GM23248 (cell line): ENCODE measurements at regions not wholly inside any gene's neighbourhood (a gene's known extent, or its start where the extent isn't known, plus 50 kb on each side); places are given as distances from the start of the nearest gene placed in this dataset.

Experiments
- EZH2 ChIP-seq: fragments of 200-600 bp; sonication (generic); IDR thresholded peaks from 2 replicates; pipeline ENCODE4 v1.6.1; 2018; ENCODE audit warnings: antibody characterized with exemption, mild to moderate bottlenecking; ENCODE audit not compliant: insufficient read depth, poor library complexity, severe bottlenecking
- EZH2phosphoT487 ChIP-seq: fragments of 200-600 bp; sonication (generic); IDR thresholded peaks from 2 replicates; pipeline ENCODE4 v1.6.1; 2018; ENCODE audit warnings: antibody characterized with exemption, moderate library complexity, mild to moderate bottlenecking, low read depth; ENCODE audit not compliant: insufficient read depth

DNA sequence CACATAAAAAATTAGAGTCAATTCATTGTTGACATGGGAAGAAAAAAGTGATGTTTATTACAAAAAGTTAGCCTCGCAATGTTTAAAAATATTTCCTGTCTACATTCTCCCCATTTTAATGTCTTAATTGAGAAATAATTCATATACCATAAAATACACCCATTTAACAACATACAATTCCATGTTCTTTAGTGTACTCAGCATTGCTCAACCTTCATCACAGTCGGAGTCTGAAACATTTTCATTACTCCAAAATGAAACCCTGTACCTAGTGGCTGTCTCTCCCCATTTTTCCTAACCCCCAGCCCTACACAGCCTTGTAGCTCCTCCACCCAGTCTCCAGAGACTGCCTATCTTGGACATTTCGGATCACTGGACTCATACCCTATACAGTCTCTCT is 103.9 kb upstream of the CBLN2 start:
- TF ChIP-seq EZH2 (no peak), EZH2phosphoT487 (no peak)
